ENCODE measurements at regions not wholly inside any gene's neighbourhood (a gene's known extent, or its start where the extent isn't known, plus 50 kb on each side); places are given as distances from the start of the nearest gene placed in this dataset.

- no TSS peak for BruUV-seq (replicated peaks)
- no peak for ATAC-seq
- Histone ChIP-seq H3K9ac (ENCODE audit: low read length) (no peak overlapping the region), H3K9me3 (ENCODE audit: control insufficient read depth in 1 of 2, insufficient read depth in 1 of 2, low read depth in 1 of 2, low read length in 2 of 2) (no peaks in the 10 kb centered on the region), H2AFZ (ENCODE audit: low read depth, low read length, poor library complexity, severe bottlenecking) (no peak overlapping the region), H3K4me2 (ENCODE audit: low read length) (no peak overlapping the region), H4K20me1 (ENCODE audit: insufficient read depth) (no peaks in the 10 kb centered on the region), H3K4me1 (ENCODE audit: control insufficient read depth in 1 of 2, insufficient read depth in 2 of 2, low read length in 2 of 2) (peaks cover 3 to 5% of the 10 kb centered on the region in 2 experiments; a peak in 2 of 4 replicates), H3K4me3 (replicated peaks in 1 of 2; ENCODE audit: low read depth in 1 of 2, low read length in 2 of 2) (no peak overlapping the region), H3K27me3 (ENCODE audit: insufficient read depth, low read length) (no peaks in the 10 kb centered on the region), H3K27ac (ENCODE audit: low read depth, low read length) (no peak overlapping the region), H3K9me2 (ENCODE audit: insufficient read depth) (no peaks in the 10 kb centered on the region), H3K79me2 (ENCODE audit: insufficient read depth, low read length) (no peaks in the 10 kb centered on the region), H3K36me3 (ENCODE audit: control insufficient read depth in 1 of 2, insufficient read depth in 2 of 2, low read length in 2 of 2) (no peaks in the 10 kb centered on the region)
- intact Hi-C loops (cut with micrococcal nuclease), result no loop called here
- DNase-seq (ENCODE audit: low read depth, low spot score), result no peak
- TF ChIP-seq POLR2A (IDR thresholded peaks at IDR 0.05; ENCODE audit: borderline replicate concordance, extremely low read depth, insufficient read depth, insufficient read length) (no peak), SRF (IDR thresholded peaks at IDR 0.05; ENCODE audit: low read depth) (no peak), SP1 (IDR thresholded peaks at IDR 0.05; ENCODE audit: low read depth) (peak; percentile 38; the same call in 1 of the 2 replicates), CEBPB (IDR thresholded peaks at IDR 0.05; ENCODE audit: low read depth) (no peak), JUND (IDR thresholded peaks at IDR 0.05) (0 out of 2 replicates have a peak, but pooled peaks have one; percentile 16), ATF3 (IDR thresholded peaks at IDR 0.05) (no peak), ELF1 (IDR thresholded peaks at IDR 0.05; ENCODE audit: borderline replicate concordance, low read depth) (no peak), ZNF274 (IDR thresholded peaks at IDR 0.05; ENCODE audit: low read depth, low read length) (no peak), RAD21 (IDR thresholded peaks at IDR 0.05; ENCODE audit: low read depth) (no peak), FOSL1 (IDR thresholded peaks at IDR 0.05; ENCODE audit: low read depth) (no peak), ZBTB33 (IDR thresholded peaks at IDR 0.05; ENCODE audit: extremely low read depth, insufficient replicate concordance, low read length) (no peak), EZH2 (IDR thresholded peaks at IDR 0.05) (no peak), EGR1 (IDR thresholded peaks at IDR 0.05; ENCODE audit: low read depth) (no peak)
- RAD21 ChIA-PET (ENCODE audit: low non-redundant PET in 1 of 2, low total read pairs in 2 of 2, uncharacterized antibody in 2 of 2, unreplicated experiment in 2 of 2), result no interaction called here
- POLR2A ChIA-PET, result no interaction called here
- CTCF ChIA-PET, result no interaction called here
These were observed 272.3 kb downstream of the TENT5A start for GRCh38 chr6:81480139-81480538.
